ENCODE measurements at regions not wholly inside any gene's neighbourhood (a gene's known extent, or its start where the extent isn't known, plus 50 kb on each side); places are given as distances from the start of the nearest gene placed in this dataset.

GRCh38 chr12:13478650-13479181, 282.2 kb downstream of the EMP1 start:
- H3K4me1 Mint-ChIP-seq, result no peaks in the 10 kb centered on the region
- no peak overlapping the region for H3K27ac Mint-ChIP-seq
- ATAC-seq, result no peak
- H3K36me3 Mint-ChIP-seq, result no peaks in the 10 kb centered on the region
- no peaks in the 10 kb centered on the region for H3K9me3 Mint-ChIP-seq
- no peak for DNase-seq (ENCODE audit: low spot score in 2 of 2)
- no peak overlapping the region for H3K4me3 Mint-ChIP-seq

GRCh38 chr12:13474381-13474780, 277.9 kb downstream of the EMP1 start:
- DNase-seq (ENCODE audit: low spot score in 2 of 2) (no peak), ATAC-seq (no peak)
- Mint-ChIP-seq H3K4me1 (no peaks in the 10 kb centered on the region), H3K27ac (no peak overlapping the region), H3K9me3 (no peaks in the 10 kb centered on the region), H3K4me3 (no peak overlapping the region), H3K36me3 (no peaks in the 10 kb centered on the region)

GRCh38 chr12:13472690-13473089, 276.2 kb downstream of the EMP1 start:
- Mint-ChIP-seq H3K9me3 (no peaks in the 10 kb centered on the region), H3K4me1 (no peaks in the 10 kb centered on the region), H3K27ac (no peak overlapping the region), H3K36me3 (no peaks in the 10 kb centered on the region), H3K4me3 (no peak overlapping the region)
- DNase-seq (ENCODE audit: low spot score in 2 of 2), result no peak
- ATAC-seq, result peak; percentile 67

- no peak for ATAC-seq
Measured at GRCh38 chr12:13471471-13471870, 274.9 kb downstream of the EMP1 start.

GRCh38 chr12:13465635-13466034, 269.1 kb downstream of the EMP1 start:
- Mint-ChIP-seq H3K4me1 (no peaks in the 10 kb centered on the region), H3K27ac (no peak overlapping the region), H3K36me3 (no peaks in the 10 kb centered on the region), H3K4me3 (no peak overlapping the region), H3K9me3 (no peaks in the 10 kb centered on the region)
- ATAC-seq (no peak), DNase-seq (ENCODE audit: low spot score in 2 of 2) (no peak)

More at GRCh38 chr12:13471471-13471870, 274.9 kb downstream of the EMP1 start:
- DNase-seq (ENCODE audit: low spot score in 2 of 2), result no peak
- Mint-ChIP-seq H3K4me1 (no peaks in the 10 kb centered on the region), H3K9me3 (no peaks in the 10 kb centered on the region), H3K36me3 (no peaks in the 10 kb centered on the region), H3K27ac (no peak overlapping the region), H3K4me3 (no peak overlapping the region)

- no peak for ATAC-seq
- H3K4me1 Mint-ChIP-seq, result no peaks in the 10 kb centered on the region
- H3K4me3 Mint-ChIP-seq, result no peak overlapping the region
- no peak overlapping the region for H3K27ac Mint-ChIP-seq
- H3K36me3 Mint-ChIP-seq, result no peaks in the 10 kb centered on the region
- H3K9me3 Mint-ChIP-seq, result no peaks in the 10 kb centered on the region
- no peak for DNase-seq (ENCODE audit: low spot score in 2 of 2)
Measured at GRCh38 chr12:13463189-13463588, 266.7 kb downstream of the EMP1 start.

- no peak overlapping the region for H3K4me3 Mint-ChIP-seq
- DNase-seq (ENCODE audit: low spot score in 2 of 2), result no peak
- H3K9me3 Mint-ChIP-seq, result no peaks in the 10 kb centered on the region
- ATAC-seq, result no peak
- H3K27ac Mint-ChIP-seq, result no peak overlapping the region
- no peaks in the 10 kb centered on the region for H3K36me3 Mint-ChIP-seq
- no peaks in the 10 kb centered on the region for H3K4me1 Mint-ChIP-seq
Measured at GRCh38 chr12:13462450-13462849, 265.9 kb downstream of the EMP1 start.

GRCh38 chr12:13455778-13456144, 259.2 kb downstream of the EMP1 start:
- Mint-ChIP-seq H3K4me3 (no peak overlapping the region), H3K27ac (no peak overlapping the region), H3K36me3 (no peaks in the 10 kb centered on the region), H3K4me1 (no peaks in the 10 kb centered on the region), H3K9me3 (no peaks in the 10 kb centered on the region)
- ATAC-seq (no peak), DNase-seq (ENCODE audit: low spot score in 2 of 2) (no peak)

GRCh38 chr12:13454991-13455777, 258.7 kb downstream of the EMP1 start:
- Mint-ChIP-seq H3K27ac (no peak overlapping the region), H3K36me3 (no peaks in the 10 kb centered on the region), H3K4me3 (no peak overlapping the region), H3K4me1 (no peaks in the 10 kb centered on the region), H3K9me3 (no peaks in the 10 kb centered on the region)
- no peak for DNase-seq (ENCODE audit: low spot score in 2 of 2)
- no peak for ATAC-seq

GRCh38 chr12:13452955-13453570, 256.5 kb downstream of the EMP1 start:
- no peaks in the 10 kb centered on the region for H3K4me1 Mint-ChIP-seq
- ATAC-seq (no peak), DNase-seq (ENCODE audit: low spot score in 2 of 2) (no peak)
- no peaks in the 10 kb centered on the region for H3K9me3 Mint-ChIP-seq
- H3K27ac Mint-ChIP-seq, result no peak overlapping the region
- H3K36me3 Mint-ChIP-seq, result no peaks in the 10 kb centered on the region
- H3K4me3 Mint-ChIP-seq, result no peak overlapping the region

- no peaks in the 10 kb centered on the region for H3K4me1 Mint-ChIP-seq
- no peaks in the 10 kb centered on the region for H3K9me3 Mint-ChIP-seq
- no peaks in the 10 kb centered on the region for H3K36me3 Mint-ChIP-seq
- H3K4me3 Mint-ChIP-seq, result no peak overlapping the region
- no peak overlapping the region for H3K27ac Mint-ChIP-seq
- DNase-seq (ENCODE audit: low spot score in 2 of 2) (no peak), ATAC-seq (no peak)
Measured at GRCh38 chr12:13451776-13452175, 255.2 kb downstream of the EMP1 start.

- peaks cover 2% of the 10 kb centered on the region for H3K9me3 Mint-ChIP-seq
- H3K4me3 Mint-ChIP-seq, result no peak overlapping the region
- ATAC-seq (no peak), DNase-seq (ENCODE audit: low spot score in 2 of 2) (no peak)
- H3K4me1 Mint-ChIP-seq, result no peaks in the 10 kb centered on the region
- no peak overlapping the region for H3K27ac Mint-ChIP-seq
- H3K36me3 Mint-ChIP-seq, result no peaks in the 10 kb centered on the region
Measured at GRCh38 chr12:13450231-13451080, 253.9 kb downstream of the EMP1 start.

GRCh38 chr12:13444076-13444475, 247.6 kb downstream of the EMP1 start:
- H3K36me3 Mint-ChIP-seq, result no peaks in the 10 kb centered on the region
- H3K9me3 Mint-ChIP-seq, result peaks cover 2% of the 10 kb centered on the region
- H3K27ac Mint-ChIP-seq, result no peak overlapping the region
- ATAC-seq, result no peak
- no peaks in the 10 kb centered on the region for H3K4me1 Mint-ChIP-seq
- H3K4me3 Mint-ChIP-seq, result no peak overlapping the region
- no peak for DNase-seq (ENCODE audit: low spot score in 2 of 2)

GRCh38 chr12:13443498-13443897, 247.0 kb downstream of the EMP1 start:
- DNase-seq (ENCODE audit: low spot score in 2 of 2), result no peak
- no peak for ATAC-seq
- peaks cover 2% of the 10 kb centered on the region for H3K9me3 Mint-ChIP-seq
- H3K27ac Mint-ChIP-seq, result no peak overlapping the region
- no peaks in the 10 kb centered on the region for H3K4me1 Mint-ChIP-seq
- no peaks in the 10 kb centered on the region for H3K36me3 Mint-ChIP-seq
- no peak overlapping the region for H3K4me3 Mint-ChIP-seq

- H3K4me3 Mint-ChIP-seq, result no peak overlapping the region
- H3K27ac Mint-ChIP-seq, result no peak overlapping the region
- H3K4me1 Mint-ChIP-seq, result no peaks in the 10 kb centered on the region
- no peaks in the 10 kb centered on the region for H3K36me3 Mint-ChIP-seq
- peaks cover 2% of the 10 kb centered on the region for H3K9me3 Mint-ChIP-seq
- DNase-seq (ENCODE audit: low spot score in 2 of 2) (no peak), ATAC-seq (no peak)
Measured at GRCh38 chr12:13443028-13443427, 246.5 kb downstream of the EMP1 start.
